ENCODE measurements at regions not wholly inside any gene's neighbourhood (a gene's known extent, or its start where the extent isn't known, plus 50 kb on each side); places are given as distances from the start of the nearest gene placed in this dataset.
A peak's percentile ranks its signal among the peaks of the same experiment; 100 is the strongest.
"Not testable (repeated sequence)": the region's sequence is repeated elsewhere in the genome, so short reads cannot be mapped to it uniquely, and the experiment has no call there.

- TF ChIP-seq CTCF (IDR thresholded peaks at IDR 0.05; ENCODE audit: control insufficient read depth, insufficient read depth, low read depth, low read length, missing control alignments), result peak; percentile 29
- DNase-seq (ENCODE audit: low read depth), result no peak
- no peak overlapping the region for H3K4me3 ChIP-seq (ENCODE audit: control insufficient read depth, low read depth, low read length)
Observed at GRCh38 chr14:37890095-37890494, 294.7 kb downstream of the TTC6 start.

GRCh38 chr14:37891500-37891899 is 296.1 kb downstream of the TTC6 start:
- DNase-seq (ENCODE audit: low read depth); H3K4me3 ChIP-seq (ENCODE audit: control insufficient read depth, low read depth, low read length): not testable (repeated sequence)

- no peak overlapping the region for H3K4me3 ChIP-seq (ENCODE audit: control insufficient read depth, low read depth, low read length)
Observed at GRCh38 chr14:37894463-37894862, 299.0 kb downstream of the TTC6 start.

GRCh38 chr14:37899365-37899764 is 303.9 kb downstream of the TTC6 start:
- H3K4me3 ChIP-seq (ENCODE audit: control insufficient read depth, low read depth, low read length), result no peak overlapping the region
- TF ChIP-seq CTCF (IDR thresholded peaks at IDR 0.05; ENCODE audit: control insufficient read depth, insufficient read depth, low read depth, low read length, missing control alignments), result no peak
- DNase-seq (ENCODE audit: low read depth), result no peak

More at GRCh38 chr14:37894463-37894862, 299.0 kb downstream of the TTC6 start:
- DNase-seq (ENCODE audit: low read depth), result no peak
- no peak for TF ChIP-seq CTCF (IDR thresholded peaks at IDR 0.05; ENCODE audit: control insufficient read depth, insufficient read depth, low read depth, low read length, missing control alignments)

- no peak overlapping the region for H3K4me3 ChIP-seq (ENCODE audit: control insufficient read depth, low read depth, low read length)
- TF ChIP-seq CTCF (IDR thresholded peaks at IDR 0.05; ENCODE audit: control insufficient read depth, insufficient read depth, low read depth, low read length, missing control alignments), result no peak
- no peak for DNase-seq (ENCODE audit: low read depth)
Observed at GRCh38 chr14:37900561-37900960, 305.1 kb downstream of the TTC6 start.

GRCh38 chr14:37901978-37902377 is 305.7 kb upstream of the SSTR1 start:
- DNase-seq (ENCODE audit: low read depth), result peak; percentile 54
- H3K4me3 ChIP-seq (ENCODE audit: control insufficient read depth, low read depth, low read length), result peak overlapping the region; percentile 39
- TF ChIP-seq CTCF (IDR thresholded peaks at IDR 0.05; ENCODE audit: control insufficient read depth, insufficient read depth, low read depth, low read length, missing control alignments), result peak; percentile 1

- DNase-seq (ENCODE audit: low read depth), result peak; percentile 16
- no peak overlapping the region for H3K4me3 ChIP-seq (ENCODE audit: control insufficient read depth, low read depth, low read length)
- peak; percentile 46 for TF ChIP-seq CTCF (IDR thresholded peaks at IDR 0.05; ENCODE audit: control insufficient read depth, insufficient read depth, low read depth, low read length, missing control alignments)
Observed at GRCh38 chr14:37903343-37904191, 304.1 kb upstream of the SSTR1 start.
